Loucy (cell line): ENCODE measurements at regions not wholly inside any gene's neighbourhood (a gene's known extent, or its start where the extent isn't known, plus 50 kb on each side); places are given as distances from the start of the nearest gene placed in this dataset.

Experiments
- H2AFZ ChIP-seq: fragments of 200-600 bp; sonication (generic); 2 replicates; pipeline ENCODE4 v1.6.0; 2016; ENCODE audit warnings: antibody characterized with exemption, mild to moderate bottlenecking, low read length, moderate library complexity
- H3F3A ChIP-seq: fragments of 200-600 bp; 2 replicates; pipeline ENCODE4 v1.6.0; 2016; ENCODE audit warnings: antibody characterized with exemption, low read depth, mild to moderate bottlenecking
- H3K27me3 ChIP-seq: fragments of 200-600 bp; sonication (generic); 2 replicates; pipeline ENCODE4 v1.6.1; 2014; ENCODE audit warnings: low read length, mild to moderate bottlenecking; ENCODE audit not compliant: insufficient read depth, poor library complexity, severe bottlenecking
- H3K36me3 ChIP-seq: fragments of 200-600 bp; sonication (generic); 2 replicates; pipeline ENCODE4 v1.6.1; 2016; ENCODE audit warnings: low read length; ENCODE audit not compliant: insufficient read depth
- H3K4me1 ChIP-seq: fragments of 200-600 bp; sonication (generic); 2 replicates; pipeline ENCODE4 v1.5.1; 2014; ENCODE audit warnings: low read length, mild to moderate bottlenecking; ENCODE audit not compliant: insufficient read depth, poor library complexity, severe bottlenecking
- H3K4me2 ChIP-seq: fragments of 200-600 bp; sonication (generic); 2 replicates; pipeline ENCODE4 v1.6.0; 2014; ENCODE audit warnings: antibody characterized with exemption, low read length, low read depth, mild to moderate bottlenecking; ENCODE audit not compliant: poor library complexity, severe bottlenecking
- H3K4me3 ChIP-seq: fragments of 200-600 bp; sonication (generic); 2 replicates; pipeline ENCODE4 v1.5.1; 2014; ENCODE audit warnings: low read length, mild to moderate bottlenecking, mixed read lengths; ENCODE audit not compliant: poor library complexity, severe bottlenecking
- H3K79me2 ChIP-seq: fragments of 200-600 bp; sonication (generic); 2 replicates; pipeline ENCODE4 v1.6.1; 2014; ENCODE audit warnings: low read length; ENCODE audit not compliant: insufficient read depth
- H3K9ac ChIP-seq: fragments of 200-600 bp; sonication (generic); 2 replicates; pipeline ENCODE4 v1.6.0; 2014; ENCODE audit warnings: mild to moderate bottlenecking, low read depth, low read length, moderate library complexity; ENCODE audit not compliant: poor library complexity, severe bottlenecking
- H3K9me2 ChIP-seq: fragments of 200-600 bp; sonication (generic); replicated peaks from 2 replicates; pipeline ENCODE4 v1.6.1; 2016; ENCODE audit warnings: low read depth, low read length, mixed read lengths
- H3K9me3 ChIP-seq: fragments of 200-600 bp; sonication (generic); 2 replicates; pipeline ENCODE4 v1.6.1; 2014; ENCODE audit warnings: mild to moderate bottlenecking, antibody characterized with exemption, low read length, low read depth; ENCODE audit not compliant: insufficient read depth
- H4K20me1 ChIP-seq: fragments of 200-600 bp; sonication (generic); 2 replicates; pipeline ENCODE4 v1.6.0; 2014; ENCODE audit warnings: antibody characterized with exemption, low read length, mild to moderate bottlenecking; ENCODE audit not compliant: insufficient read depth, poor library complexity, severe bottlenecking
- CTCF ChIP-seq: fragments of 200-600 bp; sonication (generic); conservative IDR thresholded peaks from 2 replicates; pipeline ENCODE4 v1.5.1; 2014; ENCODE audit warnings: mild to moderate bottlenecking, antibody characterized with exemption, low read length
- EZH2phosphoT487 ChIP-seq: fragments of 200-600 bp; IDR thresholded peaks from 2 replicates; pipeline ENCODE4 v1.6.1; 2018; ENCODE audit warnings: antibody characterized with exemption, mild to moderate bottlenecking, moderate library complexity, borderline replicate concordance

GRCh38 chr16:65225488-65225887 is 103.6 kb upstream of the CDH11 start:
- H3K27me3 ChIP-seq: no peaks in the 10 kb centered on the region
- H3K9me3 ChIP-seq: no peaks in the 10 kb centered on the region
- H3K4me2 ChIP-seq: no peak overlapping the region
- TF ChIP-seq EZH2phosphoT487 (no peak), CTCF (no peak)
- no peaks in the 10 kb centered on the region for H3K4me1 ChIP-seq
- H3K36me3 ChIP-seq: no peaks in the 10 kb centered on the region
- H3F3A ChIP-seq: no peaks in the 10 kb centered on the region
- H3K79me2 ChIP-seq: no peaks in the 10 kb centered on the region
- no peak overlapping the region for H3K9ac ChIP-seq
- H4K20me1 ChIP-seq: no peaks in the 10 kb centered on the region
- H3K9me2 ChIP-seq: no peaks in the 10 kb centered on the region
- H2AFZ ChIP-seq: no peak overlapping the region
- H3K4me3 ChIP-seq: no peak overlapping the region

GRCh38 chr16:65224994-65225393 is 103.1 kb upstream of the CDH11 start:
- no peaks in the 10 kb centered on the region for H3K27me3 ChIP-seq
- H3K9me3 ChIP-seq: no peaks in the 10 kb centered on the region
- TF ChIP-seq EZH2phosphoT487 (no peak), CTCF (no peak)
- H3K4me3 ChIP-seq: no peak overlapping the region
- no peaks in the 10 kb centered on the region for H3K36me3 ChIP-seq
- no peaks in the 10 kb centered on the region for H3F3A ChIP-seq
- H3K4me1 ChIP-seq: no peaks in the 10 kb centered on the region
- H2AFZ ChIP-seq: no peak overlapping the region
- H3K9ac ChIP-seq: no peak overlapping the region
- no peaks in the 10 kb centered on the region for H3K79me2 ChIP-seq
- H3K4me2 ChIP-seq: no peak overlapping the region
- no peaks in the 10 kb centered on the region for H4K20me1 ChIP-seq
- H3K9me2 ChIP-seq: no peaks in the 10 kb centered on the region

- H2AFZ ChIP-seq: no peak overlapping the region
- H3K36me3 ChIP-seq: no peaks in the 10 kb centered on the region
- no peaks in the 10 kb centered on the region for H4K20me1 ChIP-seq
- no peaks in the 10 kb centered on the region for H3K4me1 ChIP-seq
- H3K9me3 ChIP-seq: no peaks in the 10 kb centered on the region
- no peaks in the 10 kb centered on the region for H3F3A ChIP-seq
- TF ChIP-seq EZH2phosphoT487 (no peak), CTCF (no peak)
- H3K79me2 ChIP-seq: no peaks in the 10 kb centered on the region
- no peaks in the 10 kb centered on the region for H3K27me3 ChIP-seq
- no peak overlapping the region for H3K9ac ChIP-seq
- no peak overlapping the region for H3K4me2 ChIP-seq
- H3K4me3 ChIP-seq: no peak overlapping the region
- H3K9me2 ChIP-seq: no peaks in the 10 kb centered on the region
These were observed 102.6 kb upstream of the CDH11 start for GRCh38 chr16:65224471-65224870.
